Anterior cingulate cortex (tissue), 58 donors: ENCODE measurements at regions not wholly inside any gene's neighbourhood (a gene's known extent, or its start where the extent isn't known, plus 50 kb on each side); places are given as distances from the start of the nearest gene placed in this dataset.

ENCODE experiments used
- DNase-seq, 58 donors: peaks; one replicate each; lab custom pipeline; 2025; lab: John Stamatoyannopoulos, UW

DNA sequence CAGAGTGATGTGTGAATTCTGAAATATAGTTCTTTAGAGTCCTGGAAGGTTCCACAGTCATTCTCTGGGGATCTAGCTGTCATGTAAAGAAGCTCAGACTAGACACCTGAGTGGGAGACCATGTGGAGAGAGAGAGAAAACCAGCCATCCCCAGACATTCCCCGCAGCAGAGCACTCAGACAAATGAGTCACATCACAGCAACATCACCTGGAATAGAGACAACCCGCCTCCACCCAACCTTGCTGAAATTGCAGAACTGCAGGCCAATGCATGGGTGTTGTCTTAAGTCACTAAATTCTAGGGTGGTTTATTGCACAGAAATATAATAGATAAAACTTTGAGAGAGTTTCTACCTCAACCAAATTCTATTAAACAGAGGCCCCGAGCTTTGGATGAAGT, 392.0 kb upstream of the DYNLRB2 start:
- DNase-seq = peak in 1 of 58 donors; percentile 1

DNA sequence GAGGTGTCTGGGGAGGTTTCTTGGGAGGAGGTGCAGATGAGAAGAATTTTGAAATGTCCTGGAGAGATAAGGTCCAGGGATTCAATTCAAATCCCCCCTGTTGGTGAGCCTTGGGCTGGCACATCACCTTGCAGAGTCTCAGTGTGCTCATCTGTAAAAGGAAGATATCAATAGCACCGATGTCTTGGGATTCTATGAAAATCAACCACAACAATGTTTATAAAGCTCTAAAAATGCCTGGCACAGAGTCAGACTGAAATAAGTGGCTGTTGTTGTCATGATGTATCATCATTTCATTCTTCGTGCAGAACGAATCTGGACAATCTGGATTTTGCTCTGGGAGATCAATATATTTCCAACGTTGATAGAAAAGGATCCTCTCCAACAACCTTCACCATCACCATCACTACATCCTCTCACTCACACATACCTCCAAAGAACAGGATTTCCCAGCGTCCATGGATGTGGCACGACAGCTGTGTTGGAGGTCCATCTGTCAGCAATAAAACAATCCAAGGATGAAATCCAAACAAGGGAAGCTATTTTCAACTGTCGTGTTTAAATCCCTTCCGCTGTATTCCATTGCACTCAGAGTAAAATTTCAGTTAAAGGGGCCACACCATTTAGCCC, 393.7 kb upstream of the DYNLRB2 start:
- peak in 3 of 58 donors; percentile 5 to 12 (median 7) for DNase-seq

DNA sequence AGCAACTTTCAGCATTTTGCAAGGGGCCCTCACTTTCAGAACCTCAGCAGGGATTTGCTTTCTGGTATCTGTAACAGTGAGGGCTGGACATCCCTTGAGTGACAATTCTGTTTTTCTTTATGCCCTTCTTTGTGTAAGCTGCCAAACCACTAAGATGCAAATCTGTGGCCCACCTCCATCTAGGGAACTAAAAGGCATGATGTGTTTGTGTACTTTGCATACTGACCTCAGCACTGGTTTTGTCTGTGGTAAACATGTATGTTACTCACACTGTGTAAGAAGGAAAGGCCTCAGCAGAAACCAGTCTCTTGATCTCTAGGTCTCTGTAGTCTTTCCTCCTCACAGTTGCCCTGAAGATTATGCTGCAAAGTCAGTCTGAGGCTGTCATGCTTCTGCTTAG, 396.6 kb upstream of the DYNLRB2 start:
- no peak for DNase-seq

DNA sequence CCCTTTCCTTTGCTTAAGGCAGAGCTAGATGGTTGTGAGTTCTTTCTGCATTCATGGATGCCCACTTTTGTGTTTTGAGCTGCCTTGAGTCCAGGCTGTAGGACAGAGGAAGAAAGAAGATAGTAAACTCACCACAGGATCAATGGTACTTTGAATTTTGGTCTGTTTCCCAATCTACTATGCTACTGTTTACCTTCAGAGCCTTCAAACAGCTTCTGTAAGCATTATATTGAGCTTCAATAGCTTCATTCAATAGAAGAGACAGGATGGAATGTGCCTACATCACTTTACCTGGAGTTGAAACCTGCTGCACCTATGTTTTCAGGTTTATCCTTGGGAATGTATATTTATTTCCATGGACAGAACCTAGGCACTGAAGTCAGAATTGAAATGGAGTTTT, 397.9 kb upstream of the DYNLRB2 start:
- DNase-seq = no peak

DNA sequence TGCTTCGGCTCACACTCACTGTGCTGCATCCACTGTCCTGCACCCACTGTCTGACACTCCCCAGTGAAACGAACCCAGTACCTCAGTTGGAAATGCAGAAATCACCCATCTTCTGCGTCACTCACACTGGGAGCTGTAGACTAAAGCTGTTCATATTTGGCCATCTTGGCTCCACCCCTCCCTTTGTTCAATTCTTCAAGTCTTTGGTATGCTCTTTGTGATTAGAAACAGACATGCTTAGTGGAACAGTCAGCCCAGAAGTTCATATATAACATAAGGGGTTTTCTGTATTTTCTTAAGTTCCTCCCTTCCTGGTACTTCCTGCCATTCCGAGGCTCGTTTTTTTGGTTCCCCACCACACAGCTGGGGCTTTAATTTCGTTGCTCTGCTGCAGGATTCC, 398.5 kb upstream of the DYNLRB2 start:
- DNase-seq = no peak

DNA sequence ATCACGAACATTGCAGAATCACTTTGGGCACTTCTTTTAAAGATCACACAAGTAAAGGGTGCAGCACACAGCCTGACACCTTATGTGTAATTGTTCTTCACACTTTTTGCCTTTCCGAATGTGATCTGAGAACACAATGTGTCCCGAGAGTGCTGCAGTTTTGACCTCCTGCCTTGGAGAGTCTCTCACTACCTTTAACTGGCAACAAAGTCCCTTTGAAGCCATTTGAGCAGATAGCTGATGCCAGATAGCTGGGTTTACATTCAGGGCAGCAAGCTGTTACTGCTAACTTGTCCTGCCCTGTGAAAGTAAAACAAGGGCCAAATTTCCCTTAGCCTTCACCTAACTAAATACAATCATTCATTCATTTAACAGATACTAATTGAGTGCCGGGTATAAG, 411.0 kb upstream of the DYNLRB2 start:
- no peak for DNase-seq

DNA sequence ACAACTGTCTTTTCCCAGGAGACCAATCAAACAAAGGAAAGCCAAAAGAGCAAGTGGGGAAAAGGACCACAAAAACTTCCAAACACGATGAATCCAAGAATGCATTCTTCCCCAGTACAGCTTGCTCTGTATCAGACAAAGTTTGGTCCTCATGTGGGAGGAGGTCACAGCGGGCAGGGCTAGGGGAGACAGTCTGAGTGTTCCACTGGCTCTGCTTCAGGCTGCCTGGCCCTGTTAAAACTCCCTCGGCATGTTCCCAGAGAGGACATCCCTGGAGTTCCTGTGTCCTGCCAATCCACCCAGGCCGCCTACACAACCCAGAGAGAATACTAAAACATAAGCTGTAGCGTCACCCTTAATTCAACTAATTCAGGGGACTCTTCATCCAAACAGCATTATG, 415.1 kb upstream of the DYNLRB2 start:
- DNase-seq = no peak

DNA sequence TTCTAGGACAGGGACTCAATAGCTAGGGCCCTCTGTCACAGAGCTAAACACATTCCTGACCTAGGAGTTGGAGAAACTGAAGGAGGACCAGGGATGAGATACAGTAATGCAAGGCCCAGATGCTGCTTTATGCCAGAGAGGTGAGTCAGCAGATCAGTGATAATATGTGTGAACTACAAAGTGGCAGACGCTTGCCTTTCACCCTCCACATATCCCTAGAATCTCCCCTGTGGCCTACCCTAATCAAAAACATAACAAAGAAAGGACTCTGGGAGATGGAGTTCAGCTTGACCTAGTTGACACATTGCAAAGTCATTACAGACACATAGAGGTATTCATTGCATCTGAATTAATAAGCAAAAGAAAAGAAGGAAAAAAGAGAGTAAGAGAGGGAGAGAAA, 417.6 kb upstream of the DYNLRB2 start:
- no peak for DNase-seq

DNA sequence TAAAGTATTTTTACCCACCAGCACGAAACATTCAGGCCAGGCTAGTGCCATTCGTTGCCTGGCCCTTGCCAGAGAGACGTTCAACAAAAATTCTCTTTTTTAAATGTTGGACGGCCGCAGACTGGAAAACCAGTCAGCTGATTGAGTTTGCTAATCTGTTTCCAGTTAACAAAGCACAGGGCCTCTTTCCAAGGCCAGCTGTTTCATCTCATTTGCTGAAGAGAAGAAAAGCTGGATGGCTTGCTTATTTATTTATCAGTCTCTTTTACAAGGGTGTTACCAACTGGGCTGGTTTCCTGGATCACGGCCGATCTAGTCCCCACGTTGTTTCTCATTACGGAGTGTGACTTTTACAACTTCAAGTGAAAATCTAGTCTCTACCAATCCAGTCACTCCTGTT, 418.7 kb upstream of the DYNLRB2 start:
- DNase-seq = peak in 1 of 58 donors; percentile 3

DNA sequence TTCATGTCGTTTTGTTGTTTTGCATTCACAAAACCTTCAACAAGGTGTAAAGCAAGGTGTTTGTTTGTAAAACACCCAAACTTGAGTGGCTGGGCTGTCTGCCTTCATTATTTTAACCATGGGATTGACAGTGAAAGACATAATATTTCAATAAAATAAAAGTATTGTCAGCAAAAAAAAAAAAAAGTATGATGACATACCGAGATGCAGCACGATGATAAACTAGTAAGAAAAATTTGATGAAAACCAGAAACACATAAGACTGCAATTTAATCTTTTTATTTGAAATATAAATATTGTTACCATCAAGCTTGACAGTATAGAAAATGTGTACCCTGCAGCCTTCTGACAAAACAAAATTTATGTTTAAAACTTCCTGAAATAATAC, 419.3 kb upstream of the DYNLRB2 start:
- no peak for DNase-seq

DNA sequence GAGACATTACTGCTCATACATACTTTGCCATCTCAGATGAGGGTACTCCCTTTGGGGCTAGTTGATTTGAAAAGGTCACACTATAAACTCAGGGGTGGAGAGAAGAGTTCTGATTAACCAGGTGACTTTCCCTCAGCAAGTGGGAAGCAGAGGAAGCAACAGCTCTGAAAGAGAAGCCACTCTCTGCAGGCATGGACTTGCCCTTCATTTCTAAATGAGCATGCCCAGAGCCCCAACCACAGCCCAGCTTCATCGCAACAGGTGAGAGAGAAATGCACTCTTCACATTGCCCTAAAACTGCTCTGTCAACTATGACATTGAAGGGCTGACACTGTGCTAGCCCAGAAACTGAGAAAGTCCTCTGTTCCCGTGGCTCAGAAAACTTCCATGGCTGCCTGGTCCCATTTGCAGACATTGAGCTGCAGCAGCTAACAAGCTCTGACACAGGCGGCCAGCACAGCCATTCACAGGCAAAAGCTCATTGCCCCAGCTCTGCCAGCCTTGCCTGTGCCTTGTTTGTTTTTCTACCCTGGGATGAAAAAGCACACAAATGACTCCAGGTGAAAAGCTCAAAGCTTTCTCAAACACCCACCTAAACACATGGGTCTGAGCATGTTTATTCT, 419.8 kb upstream of the DYNLRB2 start:
- no peak for DNase-seq

DNA sequence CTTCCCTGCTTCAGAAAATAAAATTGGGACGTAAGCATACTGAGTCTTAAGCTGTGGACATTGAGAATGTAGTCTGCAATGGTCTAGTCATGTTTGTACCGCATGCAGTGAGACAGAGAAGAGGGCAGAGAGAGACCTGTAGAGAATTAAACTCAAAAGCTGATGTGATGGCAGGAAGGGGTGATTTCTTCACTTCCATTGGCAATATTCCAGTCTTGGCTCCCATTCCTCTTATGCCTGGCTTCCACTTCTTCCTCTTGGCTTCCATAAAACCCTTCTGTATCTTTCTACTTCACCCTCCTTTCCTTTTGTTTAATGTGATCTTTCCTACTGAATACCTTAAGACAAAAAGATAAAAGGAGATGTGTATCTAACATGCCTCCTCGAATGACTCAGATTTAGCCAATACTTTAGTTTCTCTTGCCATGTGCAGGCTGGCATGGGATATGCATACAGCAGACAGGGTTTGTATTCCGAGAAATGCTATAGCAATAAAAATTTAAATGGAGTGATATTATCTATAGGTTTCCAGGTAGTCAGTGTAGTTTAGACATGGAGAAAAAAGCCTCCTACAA, 423.1 kb upstream of the DYNLRB2 start:
- DNase-seq = no peak

DNA sequence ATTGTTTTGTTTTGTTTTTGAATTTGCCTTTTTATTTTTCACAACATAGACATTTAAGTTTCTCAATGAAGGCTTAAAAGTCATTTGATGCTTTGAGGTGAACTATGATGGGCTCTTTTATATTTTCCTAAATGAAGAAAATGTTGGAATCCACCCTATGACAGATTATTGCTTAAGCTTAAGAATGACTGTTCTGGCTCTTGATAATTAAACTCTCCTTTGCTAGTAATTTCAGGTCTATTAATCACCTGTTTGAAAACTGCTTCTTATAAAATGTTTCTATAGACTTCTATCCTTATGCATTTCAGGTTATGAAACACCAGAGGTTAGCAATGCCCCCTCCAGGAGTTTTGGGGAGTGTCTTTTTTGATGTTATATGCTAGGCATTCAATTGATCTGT, 424.1 kb upstream of the DYNLRB2 start:
- no peak for DNase-seq

DNA sequence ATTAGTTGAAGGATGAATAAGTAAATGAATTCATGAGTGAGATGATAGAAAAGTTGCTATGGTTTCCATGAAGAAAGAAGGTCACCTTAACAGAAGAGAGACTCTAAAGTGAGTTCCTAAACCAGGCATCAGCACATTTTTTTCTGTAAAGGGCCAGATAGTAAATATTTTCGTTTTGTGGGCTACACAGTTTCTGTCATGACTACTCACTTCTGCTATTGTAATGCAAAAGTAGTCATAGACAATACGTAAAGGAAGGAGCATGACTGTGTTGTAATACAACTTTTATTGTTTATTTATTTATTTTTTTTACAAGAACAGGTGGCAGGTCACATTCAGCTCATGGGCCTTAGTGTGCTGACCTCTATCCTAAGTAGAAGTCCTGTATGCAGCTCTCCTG, 426.1 kb upstream of the DYNLRB2 start:
- DNase-seq = no peak

DNA sequence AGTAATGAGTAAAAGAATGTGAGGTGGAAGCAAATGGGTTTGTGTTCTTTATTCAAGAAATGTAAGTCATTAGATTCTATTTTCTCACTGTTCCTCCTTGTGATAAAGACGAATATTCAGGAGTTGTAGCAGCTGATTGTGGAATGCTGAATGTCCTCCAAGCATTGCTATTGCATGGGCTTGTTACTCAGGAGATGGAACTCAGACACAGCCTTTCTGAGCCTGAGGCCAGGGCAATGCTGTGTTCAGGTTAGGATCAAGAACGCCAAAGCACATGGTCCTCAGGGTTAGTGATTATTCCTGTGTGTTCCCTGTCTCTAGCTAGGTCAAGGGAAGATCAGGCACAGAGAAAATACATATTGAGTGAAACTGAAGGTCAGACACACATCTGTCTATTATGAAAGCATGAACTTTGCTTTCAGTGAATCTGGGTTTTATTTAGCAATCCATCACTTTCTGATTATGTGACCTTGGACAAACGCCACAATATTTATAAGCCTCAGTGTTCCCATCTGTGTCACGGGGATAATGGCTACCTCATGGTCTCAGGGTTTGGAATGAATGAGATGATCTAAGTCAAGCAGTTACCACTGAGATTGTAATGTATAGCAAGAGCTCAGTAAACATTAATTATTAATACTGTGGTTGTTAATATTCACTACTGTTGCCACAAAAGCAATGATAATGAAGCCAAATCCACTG, 426.8 kb upstream of the DYNLRB2 start:
- DNase-seq = no peak

DNA sequence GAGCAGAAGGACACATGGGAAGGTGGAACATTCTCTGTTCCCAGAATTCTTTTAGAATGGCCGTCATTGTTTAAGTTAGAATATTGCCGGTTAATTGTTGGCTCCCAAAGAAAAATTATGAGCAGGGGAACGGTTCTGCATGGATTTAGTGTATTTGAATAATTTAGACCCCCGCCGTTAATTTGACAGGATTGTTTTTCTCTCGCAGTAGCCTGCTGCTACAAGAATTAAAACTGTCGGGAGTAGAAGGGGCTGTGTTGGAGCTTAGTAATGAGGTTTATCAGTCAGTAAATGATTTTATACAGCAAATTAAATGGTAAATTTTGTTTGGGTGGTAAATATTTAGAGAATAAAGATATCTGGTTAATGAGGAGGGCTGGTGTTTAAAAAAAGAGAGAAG, 431.2 kb upstream of the DYNLRB2 start:
- DNase-seq = no peak

DNA sequence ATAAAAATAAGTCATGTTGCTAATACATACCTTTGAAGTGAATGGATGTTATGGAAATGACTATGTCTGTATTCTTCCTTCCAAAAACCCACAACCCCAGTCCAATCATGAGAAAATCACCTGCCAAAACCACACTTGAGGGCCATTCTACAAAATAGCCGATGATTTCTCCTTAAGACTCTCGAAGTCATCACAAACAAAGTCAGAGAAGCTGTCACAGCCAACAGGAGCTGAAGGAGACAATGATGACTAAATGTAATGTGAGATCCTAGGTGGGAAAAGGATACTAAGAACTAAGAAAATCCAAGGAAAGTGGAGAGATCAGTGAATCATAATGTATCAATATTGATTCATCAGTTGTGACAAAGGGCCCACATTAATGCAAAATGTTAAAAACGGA, 432.9 kb upstream of the DYNLRB2 start:
- no peak for DNase-seq

DNA sequence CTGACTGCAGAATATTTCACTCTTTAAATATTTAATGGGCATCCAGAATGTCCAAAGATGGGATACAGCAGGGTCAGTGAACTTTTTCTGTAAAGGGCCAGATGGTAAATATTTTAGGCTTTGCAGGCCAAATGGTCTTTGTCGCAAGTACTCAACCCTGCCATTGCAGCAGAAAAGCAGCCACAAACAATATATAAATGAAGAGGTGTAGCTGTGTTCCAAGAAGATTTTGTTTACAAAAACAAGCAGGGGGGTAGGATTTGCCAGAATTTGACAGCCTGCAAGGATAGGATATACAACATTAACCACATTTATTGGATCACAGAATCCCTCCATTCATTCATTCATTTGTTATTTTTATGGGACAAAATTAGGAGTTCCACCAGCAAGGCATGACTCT, 435.0 kb upstream of the DYNLRB2 start:
- no peak for DNase-seq

DNA sequence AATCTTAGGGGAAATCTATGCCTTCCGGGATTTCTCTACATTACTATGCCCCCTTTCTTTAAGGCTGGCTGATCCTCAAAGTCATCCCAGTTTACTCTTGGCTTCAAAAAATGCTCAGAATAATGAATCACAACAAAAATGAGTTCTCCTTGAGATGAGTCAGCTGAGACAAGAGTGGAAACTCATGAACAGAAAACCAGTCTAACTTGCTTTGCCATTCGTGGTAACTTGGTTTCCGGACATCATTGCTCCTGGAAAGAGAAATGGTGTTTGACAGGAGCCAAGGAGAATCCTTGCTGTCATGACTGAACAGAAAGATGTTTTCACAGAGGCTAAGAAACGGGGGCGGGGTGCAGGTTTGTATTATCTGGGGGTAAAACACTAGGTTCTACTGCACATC, 435.6 kb upstream of the DYNLRB2 start:
- no peak for DNase-seq

DNA sequence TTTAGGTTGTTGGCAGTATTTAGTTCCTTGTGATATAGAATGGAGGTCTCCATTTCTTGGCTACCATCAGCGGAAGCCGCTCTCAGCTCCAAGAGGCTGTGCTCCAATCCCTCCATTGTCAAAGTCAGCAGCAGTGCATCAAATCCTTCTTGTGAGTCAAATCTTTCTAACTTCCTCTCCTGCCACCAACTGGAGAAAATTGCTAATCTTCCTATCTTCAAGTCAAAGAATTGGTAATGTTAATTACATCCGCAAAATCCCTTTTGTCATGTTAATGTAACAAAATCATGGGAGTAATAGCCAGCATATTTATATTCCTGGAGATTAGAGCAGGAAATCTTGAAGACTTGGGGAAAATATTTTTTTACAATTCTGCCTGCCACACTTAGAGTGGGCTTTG, 436.4 kb upstream of the DYNLRB2 start:
- no peak for DNase-seq

DNA sequence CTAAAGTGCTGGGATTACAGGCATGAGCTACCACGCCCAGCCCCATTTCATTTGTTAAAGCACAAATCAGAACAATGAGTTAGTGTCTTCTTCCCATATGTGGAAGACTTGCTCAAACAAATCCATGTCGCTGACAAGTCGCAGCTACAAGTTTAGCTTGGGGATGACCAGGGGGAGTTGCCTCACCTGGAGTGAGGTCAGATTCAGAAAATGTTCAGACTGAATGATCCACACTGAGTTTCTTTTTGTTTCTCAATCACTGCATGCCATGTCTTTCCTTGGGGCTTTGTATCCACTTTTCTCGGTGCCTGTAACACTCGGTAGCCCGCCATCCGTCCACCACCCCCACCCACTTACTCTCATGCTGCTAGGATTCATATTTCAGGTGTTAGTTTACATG, 437.3 kb upstream of the DYNLRB2 start:
- DNase-seq = no peak
